ENCODE measurements at regions not wholly inside any gene's neighbourhood (a gene's known extent, or its start where the extent isn't known, plus 50 kb on each side); places are given as distances from the start of the nearest gene placed in this dataset.
"Not testable (repeated sequence)": the region's sequence is repeated elsewhere in the genome, so short reads cannot be mapped to it uniquely, and the experiment has no call there.

DNA sequence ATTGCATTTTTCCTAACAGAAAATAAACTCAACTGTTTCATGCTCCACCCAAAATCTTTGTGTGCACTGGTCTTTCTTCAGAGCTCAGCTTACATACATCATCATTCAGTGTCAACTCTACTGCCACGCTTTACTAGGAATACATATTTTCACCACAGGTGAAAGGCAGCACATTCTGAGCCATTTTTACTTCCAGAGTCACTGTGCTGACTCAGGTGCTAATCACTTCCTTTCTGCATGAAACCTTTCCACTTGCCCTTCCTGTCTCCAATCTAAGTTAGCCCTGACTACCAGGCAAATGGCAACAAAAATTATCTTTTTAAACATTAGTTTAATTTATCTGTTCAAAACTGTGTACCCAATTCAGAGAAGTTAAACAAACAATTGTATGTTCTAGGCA lies 1041.0 kb downstream of the PRIM2 start:
- DNase-seq (ENCODE audit: low spot score) = not testable (repeated sequence)

DNA sequence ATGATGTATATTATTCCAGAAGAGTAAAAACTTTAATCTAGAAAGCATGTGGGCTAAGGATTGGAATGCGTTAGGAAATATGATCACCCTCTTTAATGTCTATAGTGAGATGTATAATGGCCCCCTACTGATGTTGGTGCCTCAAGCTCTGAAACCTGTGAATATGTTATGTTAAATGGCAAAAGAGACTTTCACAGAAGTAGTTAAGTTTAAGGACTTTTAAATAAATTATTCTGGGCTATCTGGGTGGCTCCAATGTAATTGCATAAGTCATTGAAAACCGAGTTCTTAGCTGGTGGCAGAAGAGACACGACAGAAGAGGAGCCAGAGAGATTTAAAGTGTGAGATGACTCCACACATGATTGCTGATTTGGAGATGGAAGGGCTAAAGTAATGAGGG lies 1048.4 kb downstream of the PRIM2 start:
- not testable (repeated sequence) for DNase-seq (ENCODE audit: low spot score)

DNA sequence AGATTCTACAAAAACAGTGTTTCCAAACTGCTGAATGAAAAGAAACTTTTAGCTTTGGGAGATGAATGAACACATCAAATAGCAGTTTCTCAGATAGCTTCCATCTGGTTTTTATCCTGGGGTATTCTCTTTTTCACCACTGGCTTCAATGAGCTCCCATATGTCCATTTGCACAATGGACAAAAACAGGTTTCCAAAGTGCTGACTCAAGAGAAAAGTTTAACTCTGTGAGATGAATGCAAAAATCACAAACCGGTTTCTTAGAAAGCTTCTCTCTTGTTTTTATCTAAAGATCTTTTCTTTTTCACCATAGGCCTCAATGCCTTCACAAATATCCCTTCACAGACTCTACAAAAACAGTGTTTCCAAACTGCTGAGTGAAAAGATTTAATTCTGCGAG lies 1089.2 kb downstream of the PRIM2 start:
- DNase-seq (ENCODE audit: low spot score) = not testable (repeated sequence)

DNA sequence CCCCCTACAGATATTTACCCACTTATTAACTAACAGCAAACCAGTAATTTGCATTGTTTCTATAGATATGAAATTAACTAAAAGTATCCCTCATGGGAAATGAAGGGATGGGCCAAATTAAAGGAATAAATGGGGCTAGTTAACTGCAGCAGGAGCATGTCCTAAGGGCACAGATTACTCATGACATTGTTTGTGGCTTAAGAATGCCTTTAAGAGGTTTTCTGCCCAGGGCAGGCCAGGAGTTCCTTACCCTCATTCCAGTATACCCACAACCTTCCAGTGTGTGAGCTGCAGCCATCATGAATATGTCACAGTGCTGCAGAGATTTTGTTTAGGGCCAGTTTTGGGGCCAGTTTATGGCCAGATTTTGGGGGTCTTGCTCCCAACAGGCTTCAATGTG lies 1101.9 kb downstream of the PRIM2 start:
- no peak for DNase-seq (ENCODE audit: low spot score)

Data from NAMALWA (cell line).